HEK293T (cell line): ENCODE measurements at regions not wholly inside any gene's neighbourhood (a gene's known extent, or its start where the extent isn't known, plus 50 kb on each side); places are given as distances from the start of the nearest gene placed in this dataset.

Experiments used
- FOXM1 ChIP-seq: fragments of 450-650 bp; IDR thresholded peaks from 2 replicates; pipeline ENCODE4 v1.6.1; 2017; ENCODE audit warnings: mild to moderate bottlenecking, borderline replicate concordance
- HDGF ChIP-seq: fragments of 450-650 bp; IDR thresholded peaks from 2 replicates; pipeline ENCODE4 v1.6.1; 2017; ENCODE audit warnings: antibody characterized with exemption, borderline replicate concordance
- PKNOX1 ChIP-seq: fragments of 450-650 bp; IDR thresholded peaks from 2 replicates; pipeline ENCODE4 v1.6.1; 2016

- TF ChIP-seq FOXM1: no peak
- TF ChIP-seq HDGF: no peak
- TF ChIP-seq PKNOX1: no peak
Observed at GRCh38 chr4:19776021-19776459, 475.7 kb upstream of the SLIT2 start.
